Testis (tissue), 2 donors: ENCODE measurements at regions not wholly inside any gene's neighbourhood (a gene's known extent, or its start where the extent isn't known, plus 50 kb on each side); places are given as distances from the start of the nearest gene placed in this dataset.

Experiments used
- POLR2A ChIP-seq: fragments of 450-650 bp; IDR thresholded peaks from one replicate; pipeline ENCODE4 v1.6.1; 2017; ENCODE audit warnings: antibody characterized with exemption, mild to moderate bottlenecking, moderate library complexity
- TF ChIP-seq, protein P1 (sequence below), 3 experiments: fragments of 450-650 bp in 2 of 3; fragments of 200-600 bp in 1 of 3; sonication (generic) in 1 of 3; IDR thresholded peaks; one replicate each; pipeline ENCODE4 v1.5.1; 2016 to 2019; ENCODE audit warnings: antibody characterized with exemption in 3 of 3, mild to moderate bottlenecking in 2 of 3, moderate library complexity in 1 of 3

DNA sequence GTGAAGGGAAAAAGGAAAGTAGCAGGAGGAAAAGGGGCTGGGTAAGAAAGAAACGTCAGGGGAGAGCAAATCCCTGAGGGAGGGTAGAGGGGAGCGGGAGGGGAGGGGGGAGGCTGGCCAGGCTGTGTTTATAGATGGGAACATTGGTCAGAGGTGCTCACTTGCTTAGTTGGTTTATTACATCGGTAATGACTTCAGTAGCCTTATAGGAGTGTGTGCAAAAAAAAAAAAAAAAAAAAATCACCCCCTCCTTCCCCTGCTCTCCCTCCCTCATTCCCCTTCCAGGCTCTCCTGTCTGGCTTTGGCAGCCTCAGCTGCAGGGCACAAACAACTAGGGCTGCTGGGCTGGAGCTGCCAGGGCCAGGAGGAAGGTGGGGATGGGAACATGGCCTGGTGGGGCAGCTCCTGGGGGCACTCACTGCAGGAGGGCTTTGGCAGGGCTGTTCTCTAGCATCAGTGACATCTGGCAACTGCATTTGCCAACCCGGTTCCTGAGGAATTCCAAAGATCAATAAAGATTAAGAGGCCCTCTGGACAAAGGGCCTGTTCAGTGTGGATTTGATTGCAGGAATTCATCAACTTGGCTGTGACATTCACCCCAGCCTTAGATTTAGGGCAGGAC lies 334.5 kb upstream of the FRG2C start:
- TF ChIP-seq, protein P1, sequence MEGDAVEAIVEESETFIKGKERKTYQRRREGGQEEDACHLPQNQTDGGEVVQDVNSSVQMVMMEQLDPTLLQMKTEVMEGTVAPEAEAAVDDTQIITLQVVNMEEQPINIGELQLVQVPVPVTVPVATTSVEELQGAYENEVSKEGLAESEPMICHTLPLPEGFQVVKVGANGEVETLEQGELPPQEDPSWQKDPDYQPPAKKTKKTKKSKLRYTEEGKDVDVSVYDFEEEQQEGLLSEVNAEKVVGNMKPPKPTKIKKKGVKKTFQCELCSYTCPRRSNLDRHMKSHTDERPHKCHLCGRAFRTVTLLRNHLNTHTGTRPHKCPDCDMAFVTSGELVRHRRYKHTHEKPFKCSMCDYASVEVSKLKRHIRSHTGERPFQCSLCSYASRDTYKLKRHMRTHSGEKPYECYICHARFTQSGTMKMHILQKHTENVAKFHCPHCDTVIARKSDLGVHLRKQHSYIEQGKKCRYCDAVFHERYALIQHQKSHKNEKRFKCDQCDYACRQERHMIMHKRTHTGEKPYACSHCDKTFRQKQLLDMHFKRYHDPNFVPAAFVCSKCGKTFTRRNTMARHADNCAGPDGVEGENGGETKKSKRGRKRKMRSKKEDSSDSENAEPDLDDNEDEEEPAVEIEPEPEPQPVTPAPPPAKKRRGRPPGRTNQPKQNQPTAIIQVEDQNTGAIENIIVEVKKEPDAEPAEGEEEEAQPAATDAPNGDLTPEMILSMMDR (IDR thresholded peaks at IDR 0.05), result no peak
- no peak for TF ChIP-seq POLR2A
